CD14-positive monocyte (primary cell): ENCODE measurements at regions not wholly inside any gene's neighbourhood (a gene's known extent, or its start where the extent isn't known, plus 50 kb on each side); places are given as distances from the start of the nearest gene placed in this dataset.

Experiments used
- DNase-seq, 3 donors: peaks; one replicate each; pipeline ENCODE4 v3.0.0-alpha.2; 2011 to 2022
- H2AFZ ChIP-seq: 2 replicates; pipeline ENCODE4 v1.6.0; 2012; ENCODE audit warnings: mild to moderate bottlenecking, low read depth, low read length, inconsistent platforms; ENCODE audit not compliant: insufficient read depth, poor library complexity, severe bottlenecking
- H3K27ac ChIP-seq, 2 donors: 1 replicate in 1 of 2; 2 replicates in 1 of 2; pipeline ENCODE4 v1.5.1; 2012 to 2013; ENCODE audit warnings: low read length in 2 of 2, control low read depth in 1 of 2, inconsistent platforms in 1 of 2, low read depth in 1 of 2, mild to moderate bottlenecking in 1 of 2
- H3K27me3 ChIP-seq, 2 donors: one replicate each; pipeline versions ENCODE4 v1.6.0 to v1.6.1; 2011 to 2013; ENCODE audit warnings: low read length in 2 of 2; ENCODE audit not compliant: control insufficient read depth in 2 of 2, insufficient read depth in 2 of 2
- H3K36me3 ChIP-seq, 2 donors: replicated peaks in 1 of 2; 1 replicate in 1 of 2; 2 replicates in 1 of 2; pipeline versions ENCODE4 v1.5.1 to v1.6.1; 2012 to 2013; ENCODE audit warnings: low read length in 2 of 2, control low read depth in 1 of 2, inconsistent platforms in 1 of 2, mild to moderate bottlenecking in 1 of 2; ENCODE audit not compliant: insufficient read depth in 2 of 2, control insufficient read depth in 1 of 2
- H3K4me1 ChIP-seq, 2 donors: 1 replicate in 1 of 2; 2 replicates in 1 of 2; pipeline versions ENCODE4 v1.5.1 to v1.6.1; 2012 to 2013; ENCODE audit warnings: low read length in 2 of 2, control low read depth in 1 of 2, inconsistent platforms in 1 of 2, mild to moderate bottlenecking in 1 of 2, moderate library complexity in 1 of 2; ENCODE audit not compliant: insufficient read depth in 2 of 2, control insufficient read depth in 1 of 2
- H3K4me2 ChIP-seq: replicated peaks from 2 replicates; pipeline ENCODE3; 2012; ENCODE audit warnings: low read length, moderate library complexity, mild to moderate bottlenecking; ENCODE audit not compliant: poor library complexity, severe bottlenecking; ENCODE audit errors: extremely low read depth
- H3K4me3 ChIP-seq, 3 experiments: fragments of 200-600 bp in 1 of 3; sonication (generic) in 1 of 3; replicated peaks in 1 of 3; 1 replicate in 2 of 3; 2 replicates in 1 of 3; pipeline ENCODE4 v1.5.1; 2011 to 2013; ENCODE audit warnings: low read length in 3 of 3, mild to moderate bottlenecking in 3 of 3, control low read depth in 2 of 3, low read depth in 2 of 3, inconsistent platforms in 1 of 3, moderate library complexity in 1 of 3
- H3K79me2 ChIP-seq: 2 replicates; pipeline ENCODE4 v1.6.0; 2012; ENCODE audit warnings: mild to moderate bottlenecking, control low read depth, inconsistent platforms, low read length, moderate library complexity; ENCODE audit not compliant: insufficient read depth
- H3K9ac ChIP-seq: 2 replicates; pipeline ENCODE4 v1.6.0; 2017; ENCODE audit warnings: low read length, mild to moderate bottlenecking; ENCODE audit not compliant: insufficient read depth, poor library complexity, severe bottlenecking
- H3K9me3 ChIP-seq, 2 donors: replicated peaks in 1 of 2; 1 replicate in 1 of 2; 2 replicates in 1 of 2; pipeline versions ENCODE4 v1.5.1 to v1.6.1; 2012 to 2013; ENCODE audit warnings: low read length in 2 of 2, control low read depth in 1 of 2; ENCODE audit not compliant: control insufficient read depth in 1 of 2, insufficient read depth in 1 of 2
- H4K20me1 ChIP-seq: 2 replicates; pipeline ENCODE4 v1.6.0; 2012; ENCODE audit warnings: mild to moderate bottlenecking, low read length, control low read depth, moderate library complexity; ENCODE audit not compliant: insufficient read depth
- H3K27ac Mint-ChIP-seq, 7 donors: one replicate each; pipeline ENCODE4 v1.8.0; 2020; ENCODE audit warnings: mild to moderate bottlenecking in 7 of 7, mixed read lengths in 7 of 7, moderate library complexity in 6 of 7, inconsistent platforms in 2 of 7
- H3K27me3 Mint-ChIP-seq, 3 donors: one replicate each; pipeline ENCODE4 v1.8.0; 2021 to 2022; ENCODE audit warnings: low read depth in 3 of 3, mild to moderate bottlenecking in 3 of 3, mixed read lengths in 3 of 3, moderate library complexity in 3 of 3, inconsistent platforms in 1 of 3
- H3K36me3 Mint-ChIP-seq, 2 donors: one replicate each; pipeline ENCODE4 v1.8.0; 2020; ENCODE audit warnings: mixed read lengths in 2 of 2, inconsistent platforms in 1 of 2, mild to moderate bottlenecking in 1 of 2
- H3K4me1 Mint-ChIP-seq: one replicate; pipeline ENCODE4 v1.8.0; 2020; ENCODE audit warnings: mild to moderate bottlenecking, mixed read lengths
- H3K4me3 Mint-ChIP-seq, 2 donors: one replicate each; pipeline ENCODE4 v1.8.0; 2020; ENCODE audit warnings: mild to moderate bottlenecking in 2 of 2, mixed read lengths in 2 of 2, moderate library complexity in 1 of 2
- H3K9me3 Mint-ChIP-seq, 7 donors: one replicate each; pipeline ENCODE4 v1.8.0; 2020 to 2022; ENCODE audit warnings: mixed read lengths in 7 of 7, mild to moderate bottlenecking in 6 of 7, moderate library complexity in 6 of 7, inconsistent platforms in 2 of 7
- WGBS: methylation state at CpG from one replicate; pipeline ENCODE4 v1.1.5; 2013; ENCODE audit warnings: missing lambda C conversion rate; ENCODE audit not compliant: insufficient coverage; 5-methylcytosine and 5-hydroxymethylcytosine counted together
- intact Hi-C, 2 donors: fragments of 100-400 bp; cut with micrococcal nuclease; formaldehyde crosslinking; loops; one replicate each; pipeline versions ENCODE4 v1.15.0 to v1.15.1; 2023
- TF ChIP-seq, protein P1 (sequence below): fragments of 200-600 bp; IDR thresholded peaks from one replicate; pipeline ENCODE4 v1.8.0; 2022; ENCODE audit warnings: antibody characterized with exemption, mild to moderate bottlenecking

GRCh38 chr13:63184693-63185092 lies 1769.0 kb upstream of the PCDH20 start:
- Histone ChIP-seq H3K27me3 (no peaks in the 10 kb centered on the region), H3K27ac (no peak overlapping the region), H3K4me2 (no peak overlapping the region), H3K9me3 (peaks cover 0 to 3% of the 10 kb centered on the region in 2 donors), H3K79me2 (no peaks in the 10 kb centered on the region), H3K9ac (no peak overlapping the region), H3K36me3 (no peaks in the 10 kb centered on the region), H2AFZ (no peak overlapping the region), H3K4me1 (no peaks in the 10 kb centered on the region), H4K20me1 (no peaks in the 10 kb centered on the region), H3K4me3 (no peak overlapping the region)
- WGBS: 80% methylated on average over 1 of the region's 2 CpGs
- TF ChIP-seq, protein P1, sequence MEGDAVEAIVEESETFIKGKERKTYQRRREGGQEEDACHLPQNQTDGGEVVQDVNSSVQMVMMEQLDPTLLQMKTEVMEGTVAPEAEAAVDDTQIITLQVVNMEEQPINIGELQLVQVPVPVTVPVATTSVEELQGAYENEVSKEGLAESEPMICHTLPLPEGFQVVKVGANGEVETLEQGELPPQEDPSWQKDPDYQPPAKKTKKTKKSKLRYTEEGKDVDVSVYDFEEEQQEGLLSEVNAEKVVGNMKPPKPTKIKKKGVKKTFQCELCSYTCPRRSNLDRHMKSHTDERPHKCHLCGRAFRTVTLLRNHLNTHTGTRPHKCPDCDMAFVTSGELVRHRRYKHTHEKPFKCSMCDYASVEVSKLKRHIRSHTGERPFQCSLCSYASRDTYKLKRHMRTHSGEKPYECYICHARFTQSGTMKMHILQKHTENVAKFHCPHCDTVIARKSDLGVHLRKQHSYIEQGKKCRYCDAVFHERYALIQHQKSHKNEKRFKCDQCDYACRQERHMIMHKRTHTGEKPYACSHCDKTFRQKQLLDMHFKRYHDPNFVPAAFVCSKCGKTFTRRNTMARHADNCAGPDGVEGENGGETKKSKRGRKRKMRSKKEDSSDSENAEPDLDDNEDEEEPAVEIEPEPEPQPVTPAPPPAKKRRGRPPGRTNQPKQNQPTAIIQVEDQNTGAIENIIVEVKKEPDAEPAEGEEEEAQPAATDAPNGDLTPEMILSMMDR: no peak
- Mint-ChIP-seq H3K4me3 (no peak overlapping the region), H3K9me3 (peaks cover 0 to 10% (median 4%) of the 10 kb centered on the region in 7 donors), H3K36me3 (no peaks in the 10 kb centered on the region), H3K27me3 (peaks cover 0 to 2% (median 0%) of the 10 kb centered on the region in 3 donors), H3K27ac (no peak overlapping the region), H3K4me1 (no peaks in the 10 kb centered on the region)
- intact Hi-C loops: no loop called here
- no peak for DNase-seq

DNA sequence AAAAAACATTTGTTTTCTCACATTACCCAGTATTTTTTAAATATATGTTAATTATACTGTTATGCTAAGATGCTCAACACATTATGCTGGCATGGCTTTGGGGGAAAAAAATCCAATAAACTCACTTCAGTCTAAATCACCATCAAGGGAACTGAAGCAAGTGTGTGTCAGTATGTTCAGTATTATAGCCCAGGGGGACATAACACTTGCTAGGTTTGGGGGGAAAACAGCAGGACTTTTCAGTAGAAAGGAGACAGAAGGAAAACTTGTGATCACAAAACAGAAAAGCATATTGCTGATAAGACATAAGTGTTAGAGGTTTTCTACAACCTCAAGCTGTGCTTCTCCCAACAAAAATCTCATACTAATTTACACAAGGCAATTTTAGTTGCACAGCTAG lies 1759.9 kb upstream of the PCDH20 start:
- H3K36me3 Mint-ChIP-seq: no peaks in the 10 kb centered on the region
- no peak overlapping the region for H3K4me2 ChIP-seq
- no peak overlapping the region for H2AFZ ChIP-seq
- TF ChIP-seq, protein P1: no peak
- no peaks in the 10 kb centered on the region for H4K20me1 ChIP-seq
- H3K9ac ChIP-seq: no peak overlapping the region
- H3K27me3 ChIP-seq: no peaks in the 10 kb centered on the region
- peaks cover 0 to 11% (median 5%) of the 10 kb centered on the region in 7 donors for H3K9me3 Mint-ChIP-seq
- no peak overlapping the region for H3K27ac ChIP-seq
- intact Hi-C loops: no loop called here
- no peaks in the 10 kb centered on the region for H3K79me2 ChIP-seq
- no peak for DNase-seq
- H3K36me3 ChIP-seq: no peaks in the 10 kb centered on the region
- H3K4me3 ChIP-seq: no peak overlapping the region
- no peak overlapping the region for H3K4me3 Mint-ChIP-seq
- H3K27me3 Mint-ChIP-seq: no peaks in the 10 kb centered on the region
- no peaks in the 10 kb centered on the region for H3K4me1 Mint-ChIP-seq
- H3K27ac Mint-ChIP-seq: no peak overlapping the region
- no peaks in the 10 kb centered on the region for H3K4me1 ChIP-seq
- peaks cover 0 to 9% of the 10 kb centered on the region in 2 donors for H3K9me3 ChIP-seq
